ENCODE measurements at regions not wholly inside any gene's neighbourhood (a gene's known extent, or its start where the extent isn't known, plus 50 kb on each side); places are given as distances from the start of the nearest gene placed in this dataset.

DNA sequence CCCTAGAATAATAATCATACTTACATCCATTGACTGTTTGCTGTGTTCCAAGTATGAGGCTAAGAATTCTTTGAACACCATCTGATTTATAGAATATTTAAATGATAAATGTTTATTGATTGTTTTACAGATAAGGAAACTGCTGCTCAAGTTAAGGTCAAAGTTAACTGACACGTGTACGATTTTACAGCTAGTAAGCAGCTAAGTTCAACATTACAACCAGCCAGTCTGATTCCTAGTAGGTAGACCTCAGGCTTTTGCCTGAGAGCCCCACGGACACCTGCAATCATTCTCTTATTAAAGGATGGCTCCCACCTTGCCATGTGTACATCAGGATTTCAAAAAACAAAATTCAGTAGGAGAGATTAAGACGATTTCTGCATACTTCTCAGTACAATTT, 141.9 kb downstream of the SPRY2 start:
- no peak for DNase-seq
- no peaks in the 10 kb centered on the region for H3K9me3 ChIP-seq
- H3K36me3 ChIP-seq: no peaks in the 10 kb centered on the region
- no peaks in the 10 kb centered on the region for H3K27me3 ChIP-seq
- peaks cover 5% of the 10 kb centered on the region; the same call in 1 of the 2 replicates for H3K4me1 ChIP-seq
- TF ChIP-seq, protein P1, sequence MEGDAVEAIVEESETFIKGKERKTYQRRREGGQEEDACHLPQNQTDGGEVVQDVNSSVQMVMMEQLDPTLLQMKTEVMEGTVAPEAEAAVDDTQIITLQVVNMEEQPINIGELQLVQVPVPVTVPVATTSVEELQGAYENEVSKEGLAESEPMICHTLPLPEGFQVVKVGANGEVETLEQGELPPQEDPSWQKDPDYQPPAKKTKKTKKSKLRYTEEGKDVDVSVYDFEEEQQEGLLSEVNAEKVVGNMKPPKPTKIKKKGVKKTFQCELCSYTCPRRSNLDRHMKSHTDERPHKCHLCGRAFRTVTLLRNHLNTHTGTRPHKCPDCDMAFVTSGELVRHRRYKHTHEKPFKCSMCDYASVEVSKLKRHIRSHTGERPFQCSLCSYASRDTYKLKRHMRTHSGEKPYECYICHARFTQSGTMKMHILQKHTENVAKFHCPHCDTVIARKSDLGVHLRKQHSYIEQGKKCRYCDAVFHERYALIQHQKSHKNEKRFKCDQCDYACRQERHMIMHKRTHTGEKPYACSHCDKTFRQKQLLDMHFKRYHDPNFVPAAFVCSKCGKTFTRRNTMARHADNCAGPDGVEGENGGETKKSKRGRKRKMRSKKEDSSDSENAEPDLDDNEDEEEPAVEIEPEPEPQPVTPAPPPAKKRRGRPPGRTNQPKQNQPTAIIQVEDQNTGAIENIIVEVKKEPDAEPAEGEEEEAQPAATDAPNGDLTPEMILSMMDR (IDR thresholded peaks at IDR 0.05; ENCODE audit: low read depth, low read length): no peak
- H3K4me3 ChIP-seq (ENCODE audit: low read depth, low read length): no peak overlapping the region

DNA sequence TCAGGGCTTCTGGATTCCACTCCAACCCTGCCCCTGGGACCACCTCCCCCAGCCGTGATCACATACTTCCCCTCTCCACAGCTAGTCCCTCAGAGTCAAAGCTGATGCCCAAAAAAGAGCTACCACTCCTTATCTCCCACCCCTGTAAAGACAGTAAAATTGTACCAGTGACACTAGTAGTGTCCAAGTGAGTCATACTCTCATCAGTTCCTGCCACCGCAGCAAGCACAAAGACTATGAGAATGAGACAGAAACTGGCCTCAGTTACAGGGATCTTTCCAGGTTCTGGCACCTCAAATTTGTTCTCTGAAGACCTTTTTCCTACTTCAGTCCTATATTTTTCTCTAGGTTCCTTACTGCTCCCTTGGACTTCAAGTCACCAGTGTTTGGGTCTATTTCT, 144.2 kb downstream of the SPRY2 start:
- no peak for DNase-seq
- TF ChIP-seq, protein P1 (IDR thresholded peaks at IDR 0.05; ENCODE audit: low read depth, low read length): no peak

DNA sequence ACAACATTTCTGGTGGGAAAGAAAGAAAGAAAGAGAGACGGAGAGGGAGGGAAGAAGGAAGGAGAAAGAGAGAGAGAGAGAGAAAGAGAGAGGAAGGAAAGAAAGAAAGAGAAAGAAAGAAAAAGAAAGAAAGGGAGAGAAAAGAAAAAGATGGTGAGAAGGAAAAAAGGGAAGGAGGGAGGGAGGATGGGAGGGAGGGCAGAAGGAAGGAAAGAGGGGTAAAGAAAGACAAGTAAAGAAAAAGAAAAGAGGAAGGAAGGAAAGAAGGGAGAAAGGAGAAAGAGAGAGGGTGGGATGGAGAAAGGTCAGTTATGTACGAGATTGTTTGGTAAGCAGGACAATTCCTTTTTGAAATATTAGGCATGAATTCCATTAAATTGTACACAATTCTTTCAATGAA, 145.3 kb downstream of the SPRY2 start:
- DNase-seq: no peak

More for the DNA sequence above, 144.2 kb downstream of the SPRY2 start:
- no peaks in the 10 kb centered on the region for H3K27me3 ChIP-seq
- no peaks in the 10 kb centered on the region for H3K9me3 ChIP-seq
- no peaks in the 10 kb centered on the region for H3K36me3 ChIP-seq
- no peak overlapping the region for H3K4me3 ChIP-seq (ENCODE audit: low read depth, low read length)
- peaks cover 5% of the 10 kb centered on the region; the same call in 1 of the 2 replicates for H3K4me1 ChIP-seq

DNA sequence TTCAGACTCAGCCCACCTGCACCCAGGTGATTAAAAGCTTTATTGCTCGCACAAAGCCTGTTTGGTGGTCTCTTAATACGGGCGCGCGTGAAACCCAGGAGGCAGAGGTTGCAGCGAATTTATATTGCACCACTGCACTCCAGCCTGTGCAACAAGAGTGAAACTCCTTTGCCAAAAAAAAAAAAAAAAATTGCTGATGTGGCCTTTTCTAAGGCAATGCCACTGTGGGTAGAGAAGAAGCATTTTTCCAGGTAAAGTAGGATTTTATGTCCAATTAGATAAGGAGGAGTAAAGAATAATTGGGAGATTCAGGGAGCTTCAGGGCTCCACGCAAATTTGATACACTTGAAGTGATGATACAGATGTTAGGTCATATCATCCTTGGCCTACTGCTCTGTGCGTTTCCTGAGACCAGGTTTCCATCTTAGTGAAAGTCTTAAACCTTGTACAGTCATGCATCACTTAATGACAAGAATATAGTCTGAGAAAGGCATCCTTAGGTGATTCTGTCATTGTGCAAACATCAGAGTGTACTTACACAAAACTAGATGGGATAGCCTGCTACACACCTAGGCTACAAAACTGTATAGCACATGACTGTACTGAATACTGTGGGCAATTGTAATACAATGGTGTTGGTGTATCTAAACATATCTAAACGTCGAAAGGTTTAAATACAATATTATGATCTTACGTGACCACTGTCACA, 150.9 kb downstream of the SPRY2 start:
- no peak for DNase-seq
- TF ChIP-seq, protein P1 (IDR thresholded peaks at IDR 0.05; ENCODE audit: low read depth, low read length): no peak
- Histone ChIP-seq H3K27me3 (no peaks in the 10 kb centered on the region), H3K4me3 (ENCODE audit: low read depth, low read length) (no peak overlapping the region), H3K36me3 (no peaks in the 10 kb centered on the region), H3K9me3 (no peaks in the 10 kb centered on the region), H3K4me1 (no peaks in the 10 kb centered on the region)

More for the DNA sequence above, 145.3 kb downstream of the SPRY2 start:
- H3K9me3 ChIP-seq: no peaks in the 10 kb centered on the region
- H3K4me1 ChIP-seq: peaks cover 4% of the 10 kb centered on the region; the same call in 1 of the 2 replicates
- TF ChIP-seq, protein P1 (IDR thresholded peaks at IDR 0.05; ENCODE audit: low read depth, low read length): no peak
- no peaks in the 10 kb centered on the region for H3K27me3 ChIP-seq
- H3K4me3 ChIP-seq (ENCODE audit: low read depth, low read length): no peak overlapping the region
- no peaks in the 10 kb centered on the region for H3K36me3 ChIP-seq

DNA sequence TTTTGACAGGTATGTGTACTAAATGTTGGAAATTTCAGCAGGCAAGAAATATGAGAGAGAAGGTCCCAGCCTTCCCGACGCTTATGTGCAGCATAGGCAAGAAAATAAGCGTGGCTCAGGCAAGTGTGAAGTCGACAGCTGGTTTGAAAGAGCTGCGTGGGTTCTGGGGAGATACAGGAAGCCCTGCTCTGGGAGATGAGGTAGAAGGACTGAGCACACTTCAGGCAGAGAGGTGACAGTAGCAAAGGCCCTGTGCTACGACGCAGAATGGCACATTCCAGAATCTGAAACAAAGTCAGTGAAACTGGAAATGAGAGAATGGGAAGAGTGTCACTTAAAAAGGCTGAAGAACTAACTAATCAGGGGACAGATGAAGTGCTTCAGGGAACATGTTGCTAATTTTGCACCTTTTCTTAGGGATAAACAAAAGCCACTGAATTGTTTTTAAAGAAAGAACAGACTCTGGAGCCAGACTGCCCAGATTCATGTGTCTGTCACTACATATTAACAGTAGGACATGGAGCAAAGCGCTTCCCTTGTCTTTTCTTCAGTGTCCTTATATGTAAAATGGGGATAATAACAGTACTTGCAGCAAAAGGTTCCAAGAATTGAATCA, 160.1 kb downstream of the SPRY2 start:
- TF ChIP-seq, protein P1 (IDR thresholded peaks at IDR 0.05; ENCODE audit: low read depth, low read length): no peak
- no peak for DNase-seq
- Histone ChIP-seq H3K4me3 (ENCODE audit: low read depth, low read length) (no peak overlapping the region), H3K36me3 (no peaks in the 10 kb centered on the region), H3K27me3 (no peaks in the 10 kb centered on the region), H3K9me3 (no peaks in the 10 kb centered on the region), H3K4me1 (no peaks in the 10 kb centered on the region)

DNA sequence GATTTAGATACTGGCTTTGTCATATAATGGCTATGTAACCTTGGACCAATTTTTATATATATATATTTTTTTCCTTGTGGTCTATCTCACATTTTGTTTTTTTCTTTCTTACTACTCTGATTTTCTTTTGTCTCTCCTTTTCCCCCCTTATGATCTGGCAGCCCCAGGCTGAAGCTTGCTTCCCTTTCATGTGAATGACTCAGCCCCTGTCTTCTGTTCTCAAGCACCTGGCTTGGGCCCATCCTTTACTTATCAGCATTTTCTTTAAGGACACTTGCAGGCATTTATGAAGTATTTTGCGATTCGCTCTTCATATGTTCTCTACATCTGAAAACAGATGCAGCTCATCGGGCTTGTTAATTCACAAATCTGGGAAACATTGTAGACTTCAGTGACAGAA, 163.6 kb downstream of the SPRY2 start:
- H3K4me3 ChIP-seq (ENCODE audit: low read depth, low read length): no peak overlapping the region
- peaks cover 3% of the 10 kb centered on the region; the same call in 1 of the 2 replicates for H3K9me3 ChIP-seq
- H3K36me3 ChIP-seq: no peaks in the 10 kb centered on the region
- TF ChIP-seq, protein P1 (IDR thresholded peaks at IDR 0.05; ENCODE audit: low read depth, low read length): no peak
- no peaks in the 10 kb centered on the region for H3K4me1 ChIP-seq
- no peak for DNase-seq
- no peaks in the 10 kb centered on the region for H3K27me3 ChIP-seq

Data from BE2C (cell line).